ENCODE measurements at regions not wholly inside any gene's neighbourhood (a gene's known extent, or its start where the extent isn't known, plus 50 kb on each side); places are given as distances from the start of the nearest gene placed in this dataset.

- TF ChIP-seq CTCF (IDR thresholded peaks at IDR 0.05; ENCODE audit: poor library complexity) (no peak), EZH2 (IDR thresholded peaks at IDR 0.05; ENCODE audit: borderline replicate concordance) (no peak)
Observed at GRCh38 chr4:96301715-96302114, 461.8 kb downstream of the PDHA2 start.
